ENCODE measurements at regions not wholly inside any gene's neighbourhood (a gene's known extent, or its start where the extent isn't known, plus 50 kb on each side); places are given as distances from the start of the nearest gene placed in this dataset.
A peak's percentile ranks its signal among the peaks of the same experiment; 100 is the strongest.

DNA sequence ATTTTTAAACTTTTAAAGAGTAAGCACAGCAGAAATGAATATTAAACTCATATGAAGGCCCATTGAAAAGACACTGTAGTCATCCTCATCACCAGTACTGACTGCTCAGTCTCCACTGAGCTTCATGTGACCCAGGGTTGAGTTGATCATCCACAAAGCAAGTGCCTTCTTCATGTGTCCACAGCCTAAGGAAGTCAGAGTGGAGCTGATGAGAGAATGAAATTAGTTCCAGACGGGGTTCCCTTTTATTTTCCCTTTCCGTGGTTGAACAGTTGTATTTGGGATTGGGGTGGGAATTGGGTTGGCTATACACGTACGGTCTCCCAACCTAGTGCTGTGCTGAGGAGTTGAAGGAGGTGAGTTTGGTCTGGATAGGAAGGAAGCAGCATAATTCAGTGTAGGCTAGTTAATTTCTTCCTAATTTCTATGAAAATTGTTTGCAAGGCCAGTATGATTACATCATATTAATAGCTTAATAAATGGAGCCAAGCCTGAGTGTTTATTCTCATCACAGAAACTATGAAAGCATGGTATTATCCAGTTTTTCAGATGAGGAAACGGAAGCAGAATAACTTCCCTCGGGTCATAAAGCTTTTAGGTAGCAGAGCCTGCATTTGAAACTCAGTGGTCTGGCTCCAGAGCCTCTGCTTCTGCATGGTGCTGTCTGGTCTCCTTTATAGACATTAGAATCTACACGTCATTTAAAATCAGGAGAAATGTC, 103.9 kb upstream of the DMRT1 start:
- Mint-ChIP-seq H3K27ac (no peak overlapping the region), H3K4me1 (no peaks in the 10 kb centered on the region), H3K9me3 (no peaks in the 10 kb centered on the region), H3K27me3 (no peaks in the 10 kb centered on the region), H3K36me3 (no peaks in the 10 kb centered on the region), H3K4me3 (no peak overlapping the region)

DNA sequence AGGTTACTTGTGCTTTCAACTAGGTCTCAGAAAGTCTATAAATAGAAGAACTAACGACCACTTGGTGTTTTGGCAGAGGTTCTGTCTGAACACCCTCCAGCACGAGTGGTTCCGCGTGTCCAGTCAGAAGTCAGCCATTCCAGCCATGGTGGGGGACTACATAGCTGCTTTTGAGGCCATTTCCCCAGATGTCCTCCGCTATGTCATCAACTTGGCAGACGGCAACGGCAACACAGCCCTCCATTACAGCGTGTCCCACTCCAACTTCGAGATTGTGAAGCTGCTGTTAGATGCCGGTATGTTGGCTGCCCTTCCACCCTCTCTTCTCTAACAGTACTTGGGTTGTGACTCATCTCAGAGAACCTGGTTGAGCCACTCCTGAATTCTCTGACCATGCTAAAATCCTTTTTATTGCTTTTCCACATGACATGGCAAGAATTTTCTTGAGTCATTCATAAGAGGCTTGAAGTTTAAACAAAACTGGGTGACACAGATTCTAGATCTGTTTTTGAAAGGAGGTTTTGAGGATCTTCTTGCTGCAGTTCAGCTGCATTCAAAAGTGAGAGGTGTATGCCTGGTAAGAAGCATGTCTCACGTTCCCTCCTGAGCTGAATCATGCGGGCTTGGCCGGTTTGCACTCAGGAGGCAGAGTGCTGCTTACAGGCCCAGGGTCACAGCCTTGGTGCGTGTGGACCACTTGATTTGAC, 103.1 kb upstream of the DMRT1 start:
- H3K27me3 Mint-ChIP-seq: no peaks in the 10 kb centered on the region
- H3K27ac Mint-ChIP-seq: no peak overlapping the region
- no peak overlapping the region for H3K4me3 Mint-ChIP-seq
- H3K9me3 Mint-ChIP-seq: no peaks in the 10 kb centered on the region
- H3K4me1 Mint-ChIP-seq: no peaks in the 10 kb centered on the region
- peaks cover 2% of the 10 kb centered on the region for H3K36me3 Mint-ChIP-seq

DNA sequence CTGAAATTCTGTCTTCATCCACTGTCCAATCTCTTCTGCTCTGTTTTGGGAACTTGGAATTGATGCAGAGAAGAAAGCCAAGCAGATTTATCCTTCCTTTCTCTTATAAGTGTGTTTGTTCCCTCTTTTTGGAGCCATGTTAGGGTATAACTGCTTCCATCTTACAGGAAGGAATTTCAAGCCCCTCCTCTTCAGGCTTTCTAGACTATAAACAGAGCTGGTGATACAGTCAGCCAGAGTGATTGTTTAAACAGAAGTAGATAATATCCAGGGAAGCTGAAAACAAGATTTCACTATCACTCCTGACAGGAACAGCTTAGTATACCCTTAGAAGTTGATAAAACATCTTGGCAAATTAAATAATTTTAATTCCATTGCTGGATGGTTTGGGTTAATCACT, 102.1 kb upstream of the DMRT1 start:
- Mint-ChIP-seq H3K9me3 (no peaks in the 10 kb centered on the region), H3K36me3 (peaks cover 3% of the 10 kb centered on the region), H3K27me3 (no peaks in the 10 kb centered on the region), H3K4me3 (no peak overlapping the region), H3K27ac (no peak overlapping the region), H3K4me1 (no peaks in the 10 kb centered on the region)

DNA sequence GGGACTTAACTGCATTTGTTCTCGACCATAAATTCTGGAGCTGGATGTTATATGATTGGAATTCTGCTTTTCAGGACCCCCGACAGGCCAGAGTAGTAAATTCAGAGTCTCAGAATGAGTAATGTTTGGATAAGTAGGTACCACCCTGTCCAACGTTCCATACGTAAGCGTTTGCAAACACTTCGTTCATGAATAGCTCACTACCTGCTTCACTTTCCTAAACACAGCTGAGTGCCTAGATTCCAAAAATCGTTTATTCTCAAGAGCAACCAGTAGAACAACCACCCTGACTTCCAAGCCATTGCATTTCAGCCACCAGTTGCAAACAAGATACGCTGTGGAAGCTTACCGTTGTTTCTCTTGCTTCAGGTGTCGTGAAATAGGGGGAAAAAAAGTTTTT, 101.3 kb upstream of the DMRT1 start:
- H3K27me3 Mint-ChIP-seq: no peaks in the 10 kb centered on the region
- peaks cover 5% of the 10 kb centered on the region for H3K36me3 Mint-ChIP-seq
- no peak overlapping the region for H3K27ac Mint-ChIP-seq
- no peaks in the 10 kb centered on the region for H3K4me1 Mint-ChIP-seq
- no peak overlapping the region for H3K4me3 Mint-ChIP-seq
- no peaks in the 10 kb centered on the region for H3K9me3 Mint-ChIP-seq

DNA sequence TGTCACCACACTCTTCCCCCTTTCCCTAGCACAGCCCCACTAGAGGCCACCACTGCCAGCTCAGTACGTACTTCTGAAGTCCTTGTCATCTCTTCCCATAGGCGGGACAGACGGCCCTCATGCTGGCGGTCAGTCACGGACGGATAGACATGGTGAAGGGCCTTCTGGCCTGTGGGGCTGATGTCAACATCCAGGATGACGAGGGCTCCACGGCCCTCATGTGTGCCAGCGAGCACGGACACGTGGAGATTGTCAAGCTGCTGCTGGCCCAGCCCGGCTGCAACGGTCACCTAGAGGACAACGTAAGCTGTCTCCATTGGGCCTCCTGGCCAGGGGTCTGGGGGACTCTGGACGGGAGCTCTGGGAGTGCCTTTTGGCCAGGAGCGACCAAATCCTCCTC, 99.4 kb upstream of the DMRT1 start:
- no peaks in the 10 kb centered on the region for H3K4me1 Mint-ChIP-seq
- H3K4me3 Mint-ChIP-seq: no peak overlapping the region
- H3K27me3 Mint-ChIP-seq: no peaks in the 10 kb centered on the region
- no peaks in the 10 kb centered on the region for H3K9me3 Mint-ChIP-seq
- H3K27ac Mint-ChIP-seq: no peak overlapping the region
- peaks cover 12% of the 10 kb centered on the region for H3K36me3 Mint-ChIP-seq

DNA sequence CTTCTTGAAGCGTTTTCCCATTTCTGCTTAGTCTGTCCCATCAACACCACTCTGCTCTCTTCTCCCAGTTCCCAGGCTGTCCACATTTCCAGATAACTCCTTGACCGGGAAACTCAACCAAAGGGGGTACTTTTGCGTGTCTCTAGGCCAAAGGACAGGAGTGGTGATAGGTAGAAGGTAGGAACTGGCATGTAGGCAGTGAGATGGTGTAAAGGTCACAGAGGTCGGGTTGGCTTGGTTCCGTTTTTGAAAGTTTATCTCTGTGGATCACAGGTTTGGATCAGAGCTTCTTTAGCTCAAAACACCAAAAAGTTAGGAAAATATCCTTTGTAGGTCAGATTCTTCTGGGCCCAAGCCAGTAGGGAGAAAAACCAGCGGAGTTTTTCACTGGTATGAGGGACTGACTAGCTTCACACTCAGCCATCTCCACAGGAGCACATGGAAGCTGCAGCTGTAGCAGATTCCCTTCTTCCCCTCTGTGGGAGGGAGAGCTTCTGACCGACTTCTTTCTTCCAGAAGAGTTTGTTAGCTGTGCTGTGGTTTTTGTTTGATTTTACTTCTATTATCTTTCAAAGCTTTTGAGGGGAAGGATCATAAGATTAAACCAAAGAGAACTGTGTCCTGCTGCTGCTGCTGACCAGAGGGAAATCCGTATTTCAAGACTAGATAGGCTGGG, 98.4 kb upstream of the DMRT1 start:
- H3K36me3 Mint-ChIP-seq: peaks cover 12% of the 10 kb centered on the region
- no peak overlapping the region for H3K27ac Mint-ChIP-seq
- H3K27me3 Mint-ChIP-seq: no peaks in the 10 kb centered on the region
- no peak overlapping the region for H3K4me3 Mint-ChIP-seq
- H3K4me1 Mint-ChIP-seq: peaks cover 8% of the 10 kb centered on the region
- H3K9me3 Mint-ChIP-seq: no peaks in the 10 kb centered on the region

DNA sequence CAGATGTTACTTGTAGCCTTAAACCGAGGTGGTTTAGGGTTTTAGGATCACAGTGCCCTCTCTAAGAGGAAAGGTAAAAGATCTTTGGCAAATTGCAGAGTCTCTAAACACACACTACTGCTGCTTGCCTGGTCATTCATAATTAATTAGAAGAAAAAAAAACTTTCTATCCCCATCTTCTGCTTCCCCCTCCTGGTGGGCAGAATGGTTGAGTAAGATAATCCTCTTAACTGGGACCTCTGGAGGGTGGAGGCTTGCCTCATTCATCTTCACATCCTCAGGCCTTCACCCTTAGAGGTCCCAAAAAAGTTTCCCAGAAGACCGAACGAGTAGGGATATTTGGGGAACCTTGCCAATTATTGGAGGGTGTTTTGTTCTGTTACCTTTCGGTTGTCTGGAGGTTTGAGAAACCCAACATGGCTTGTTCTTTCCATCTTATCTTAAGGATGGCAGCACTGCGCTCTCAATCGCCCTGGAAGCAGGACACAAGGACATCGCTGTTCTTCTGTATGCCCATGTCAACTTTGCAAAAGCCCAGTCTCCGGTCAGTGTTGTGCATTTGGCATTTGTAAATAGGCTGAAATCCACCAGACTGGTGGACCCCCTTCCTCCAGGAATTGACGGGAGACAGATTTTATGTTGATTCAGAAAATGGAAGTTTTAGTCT, 97.3 kb upstream of the DMRT1 start:
- Mint-ChIP-seq H3K9me3 (no peaks in the 10 kb centered on the region), H3K4me3 (no peak overlapping the region), H3K27ac (no peak overlapping the region), H3K36me3 (peaks cover 12% of the 10 kb centered on the region), H3K4me1 (peaks cover 19% of the 10 kb centered on the region), H3K27me3 (no peaks in the 10 kb centered on the region)

DNA sequence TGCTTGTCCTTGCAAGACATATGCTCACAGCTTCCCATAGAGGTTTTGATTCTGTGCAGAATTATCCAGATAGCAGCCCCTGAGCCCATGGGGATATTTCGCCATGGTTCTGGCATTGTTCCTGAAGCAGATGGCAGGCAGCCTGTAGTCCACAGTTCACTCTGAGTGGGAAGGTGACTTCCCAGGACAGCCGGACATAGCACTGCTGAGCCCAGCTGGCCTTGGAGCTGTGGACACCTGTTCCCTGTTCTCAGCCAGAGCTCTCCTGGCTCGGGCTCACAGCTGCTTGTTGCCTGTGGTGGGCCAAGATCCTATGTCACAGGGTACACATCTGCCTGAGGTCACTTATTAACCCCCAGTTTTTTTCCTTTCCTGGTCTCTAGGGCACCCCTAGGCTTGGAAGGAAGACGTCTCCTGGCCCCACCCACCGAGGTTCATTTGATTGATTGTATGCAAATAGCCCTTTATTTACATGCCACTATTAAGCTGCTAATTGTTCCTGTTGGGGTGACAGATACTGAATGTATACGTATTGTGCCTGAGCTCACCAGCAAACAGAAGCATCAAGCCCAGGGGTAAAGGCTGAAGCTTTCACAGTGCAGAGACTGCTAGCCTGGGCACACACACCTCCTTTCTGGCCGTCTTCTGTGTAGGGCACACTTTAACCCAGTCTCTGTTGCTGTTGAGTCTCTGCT, 96.6 kb upstream of the DMRT1 start:
- Mint-ChIP-seq H3K9me3 (no peaks in the 10 kb centered on the region), H3K4me3 (no peak overlapping the region), H3K27me3 (no peaks in the 10 kb centered on the region), H3K4me1 (peaks cover 27% of the 10 kb centered on the region), H3K27ac (no peak overlapping the region), H3K36me3 (peaks cover 12% of the 10 kb centered on the region)

DNA sequence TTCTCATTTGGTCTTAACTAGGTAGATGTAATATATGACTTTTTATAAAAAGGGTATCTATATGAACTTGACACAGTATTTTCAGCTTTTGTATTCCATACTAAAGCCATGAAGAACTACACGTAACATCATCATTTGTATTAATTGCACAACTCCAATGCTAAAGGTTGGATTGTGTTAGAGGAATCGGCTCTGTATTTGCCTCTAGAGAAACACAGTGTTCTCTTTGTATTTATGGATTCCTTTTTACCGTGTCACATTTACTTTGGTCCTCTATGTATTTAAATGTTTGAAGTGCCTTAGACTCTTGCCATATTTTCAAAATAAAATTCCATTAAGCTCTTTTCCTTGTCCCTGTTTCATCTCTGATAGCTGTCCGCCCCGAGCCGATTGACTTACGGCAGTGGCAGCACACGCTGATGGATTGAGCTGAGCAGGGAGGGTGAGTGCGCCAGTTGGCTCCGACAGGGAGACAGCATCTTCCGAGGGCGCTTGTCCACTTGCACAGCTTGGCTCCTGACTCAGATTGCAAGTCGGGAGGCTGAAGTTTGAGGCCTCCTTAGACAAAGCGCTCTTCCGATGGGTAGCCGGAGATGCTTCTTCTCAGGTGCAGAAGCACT, 95.6 kb upstream of the DMRT1 start:
- Mint-ChIP-seq H3K9me3 (no peaks in the 10 kb centered on the region), H3K4me3 (no peak overlapping the region), H3K36me3 (peaks cover 12% of the 10 kb centered on the region), H3K27me3 (no peaks in the 10 kb centered on the region), H3K27ac (no peak overlapping the region), H3K4me1 (peaks cover 36% of the 10 kb centered on the region)

DNA sequence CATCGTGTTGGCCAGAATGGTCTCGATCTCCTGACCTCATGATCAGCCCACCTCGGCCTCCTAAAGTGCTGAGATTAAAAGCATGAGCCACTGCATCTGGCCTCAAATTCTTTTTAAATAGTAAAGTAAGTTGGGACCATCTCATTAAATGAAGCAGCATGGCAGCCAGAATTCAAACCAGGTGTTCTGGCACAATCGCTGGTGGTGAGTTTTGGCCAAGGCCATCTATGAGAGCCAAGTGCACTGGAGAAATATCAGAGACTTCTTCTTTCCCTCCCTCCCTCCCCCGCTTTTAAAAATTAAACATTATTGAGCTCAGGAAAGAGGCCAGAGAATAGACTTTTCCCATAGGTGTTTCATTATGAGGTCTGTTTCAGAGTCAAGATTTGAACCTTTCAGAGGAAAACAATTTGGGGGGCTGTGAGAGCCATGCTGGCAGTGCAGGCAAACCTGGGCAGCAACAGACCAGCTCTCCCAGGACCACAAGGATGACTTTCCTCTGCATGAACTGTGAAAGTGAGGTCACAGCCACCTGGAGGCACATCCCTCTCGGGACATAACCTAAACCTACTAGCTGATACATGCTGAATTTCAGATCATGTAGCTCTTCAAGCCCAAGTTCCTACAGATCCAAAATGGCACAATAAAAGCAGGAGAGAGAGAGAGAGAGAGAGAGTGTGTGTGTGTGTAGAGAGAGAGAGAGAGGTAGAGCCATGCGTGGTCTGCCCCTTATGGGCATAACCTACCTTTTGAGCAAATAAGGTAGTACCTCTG, 94.6 kb upstream of the DMRT1 start:
- H3K9me3 Mint-ChIP-seq: no peaks in the 10 kb centered on the region
- peaks cover 46% of the 10 kb centered on the region for H3K4me1 Mint-ChIP-seq
- peaks cover 12% of the 10 kb centered on the region for H3K36me3 Mint-ChIP-seq
- no peak overlapping the region for H3K4me3 Mint-ChIP-seq
- H3K27ac Mint-ChIP-seq: no peak overlapping the region
- no peaks in the 10 kb centered on the region for H3K27me3 Mint-ChIP-seq

DNA sequence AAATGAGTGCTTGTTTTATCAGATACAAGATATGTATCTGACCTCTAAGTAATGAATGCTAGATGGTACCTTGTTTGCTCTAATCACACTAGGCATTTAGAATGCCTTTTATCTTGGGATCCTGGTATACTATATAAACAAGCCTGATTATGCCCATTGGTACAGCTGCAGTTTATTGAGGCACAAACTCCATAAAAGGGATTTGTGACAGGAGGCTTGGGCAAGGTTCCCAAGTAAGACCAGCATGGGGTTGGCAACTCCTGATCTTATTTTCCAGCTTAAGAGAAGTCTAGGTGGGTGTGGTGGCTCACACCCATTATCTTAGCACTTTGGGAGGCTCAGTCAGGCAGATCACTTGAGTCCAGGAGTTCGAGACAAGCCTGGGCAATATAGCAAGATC, 93.9 kb upstream of the DMRT1 start:
- no peak overlapping the region for H3K27ac Mint-ChIP-seq
- no peaks in the 10 kb centered on the region for H3K27me3 Mint-ChIP-seq
- peaks cover 49% of the 10 kb centered on the region for H3K4me1 Mint-ChIP-seq
- no peak overlapping the region for H3K4me3 Mint-ChIP-seq
- peaks cover 12% of the 10 kb centered on the region for H3K36me3 Mint-ChIP-seq
- no peaks in the 10 kb centered on the region for H3K9me3 Mint-ChIP-seq

DNA sequence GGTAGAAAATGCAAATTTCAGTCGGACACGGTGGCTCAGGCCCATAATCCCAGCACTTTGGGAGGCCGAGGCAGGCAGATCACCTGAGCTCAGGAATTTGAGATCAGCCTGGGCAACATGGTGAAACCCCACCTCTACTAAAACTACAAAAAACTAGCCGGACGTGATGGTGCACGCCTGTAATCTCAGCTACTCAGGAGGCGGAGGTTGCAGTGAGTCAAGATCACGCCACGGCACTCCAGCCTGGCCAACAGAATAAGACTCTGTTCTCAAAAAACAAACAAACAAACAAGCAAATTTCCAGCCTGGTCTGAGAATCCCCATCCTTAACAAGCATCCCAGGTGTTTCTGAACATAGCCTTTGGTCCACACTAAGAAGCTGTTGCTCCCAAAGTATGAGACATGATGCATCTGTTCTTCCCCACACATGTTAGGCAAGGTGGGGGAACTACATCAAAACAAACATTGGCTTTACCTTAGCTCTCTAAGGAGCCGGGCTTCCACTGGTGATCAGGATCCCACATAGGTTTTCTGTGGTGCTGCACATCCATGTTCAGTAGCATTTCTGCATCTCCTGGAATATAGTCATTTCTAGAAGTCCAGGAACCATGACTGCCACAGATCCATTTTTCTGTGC, 92.5 kb upstream of the DMRT1 start:
- Mint-ChIP-seq H3K36me3 (peaks cover 9% of the 10 kb centered on the region), H3K9me3 (no peaks in the 10 kb centered on the region), H3K4me3 (peak overlapping the region; percentile 39), H3K4me1 (peaks cover 49% of the 10 kb centered on the region), H3K27ac (peak overlapping the region; percentile 41), H3K27me3 (no peaks in the 10 kb centered on the region)

DNA sequence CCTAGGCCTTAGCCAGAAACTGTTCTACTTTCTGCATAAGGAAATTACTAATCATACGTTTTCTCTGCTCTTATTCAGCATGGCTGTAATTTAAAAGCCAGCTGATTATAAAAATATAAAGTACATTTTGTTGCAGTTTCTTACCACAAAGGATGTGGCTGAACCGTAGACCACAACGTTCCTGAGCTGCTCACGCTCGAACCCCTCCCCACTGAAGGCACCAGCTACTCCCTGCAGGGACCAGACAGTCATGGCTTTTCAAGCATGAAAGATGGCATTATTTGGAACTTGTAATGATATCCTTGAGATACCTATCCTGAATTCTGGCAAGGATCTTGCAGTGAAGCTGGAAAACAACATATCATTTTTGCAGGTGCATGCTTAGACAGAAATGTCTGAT, 91.8 kb upstream of the DMRT1 start:
- Mint-ChIP-seq H3K4me1 (peaks cover 49% of the 10 kb centered on the region), H3K4me3 (no peak overlapping the region), H3K27ac (no peak overlapping the region)

More for the DNA sequence above, 91.8 kb upstream of the DMRT1 start:
- H3K36me3 Mint-ChIP-seq: peaks cover 6% of the 10 kb centered on the region
- H3K9me3 Mint-ChIP-seq: no peaks in the 10 kb centered on the region
- no peaks in the 10 kb centered on the region for H3K27me3 Mint-ChIP-seq
